A549 (cell line): ENCODE measurements at regions not wholly inside any gene's neighbourhood (a gene's known extent, or its start where the extent isn't known, plus 50 kb on each side); places are given as distances from the start of the nearest gene placed in this dataset.

ENCODE experiments used
- ATAC-seq, 2 experiments: fragments of 200-7000 bp in 1 of 2; fragments of >200 bp in 1 of 2; cut with Nextera tagmentation in 1 of 2; cut with Tn5 transposase in 1 of 2; 3 replicates each; pipeline versions ENCODE4 v1.8.0 to v1.9.1; 2018 to 2020; ENCODE audit warnings: mild to moderate bottlenecking in 1 of 2, moderate library complexity in 1 of 2
- CTCF ChIA-PET: fragments of 300-600 bp; sonication (Branson Sonifier 250); formaldehyde crosslinking; extraction: SDS; loops from one replicate; lab custom pipeline; 2021; ENCODE audit warnings: antibody characterized with exemption, inconsistent platforms; lab: Yijun Ruan, JAX
- POLR2A ChIA-PET: fragments of 350-600 bp; formaldehyde crosslinking; extraction: SDS; loops from one replicate; lab custom pipeline; 2021; ENCODE audit warnings: antibody characterized with exemption, inconsistent platforms; lab: Yijun Ruan, JAX
- DNase-seq, 2 experiments: peaks; one replicate each; pipeline versions ENCODE4 v3.0.0 to v3.0.0-alpha.2; 2011 to 2016; ENCODE audit warnings: low read depth in 1 of 2, low spot score in 1 of 2
- FAIRE-seq: peaks from 2 replicates; lab custom pipeline; 2011; peaks lifted over from hg19 to GRCh38; lab: Jason Lieb, UNC
- H3K27ac ChIP-seq, 2 experiments: fragments of >200 bp; sonication (Bioruptor Twin); formaldehyde crosslinking; 3 replicates each; pipeline ENCODE4 v1.5.1; 2016 to 2017
- H3K4me1 ChIP-seq: fragments of >200 bp; sonication (Bioruptor Twin); formaldehyde crosslinking; 3 replicates; pipeline ENCODE4 v1.6.1; 2016
- H3K4me2 ChIP-seq: fragments of >200 bp; sonication (Bioruptor Twin); formaldehyde crosslinking; 3 replicates; pipeline ENCODE4 v1.6.1; 2016
- H3K4me3 ChIP-seq: fragments of >200 bp; sonication (Bioruptor Twin); formaldehyde crosslinking; 3 replicates; pipeline ENCODE4 v1.5.1; 2016
- H3K9me3 ChIP-seq: fragments of >200 bp; sonication (Bioruptor Twin); formaldehyde crosslinking; 3 replicates; pipeline ENCODE4 v1.6.1; 2016
- BHLHE40 ChIP-seq: IDR thresholded peaks from 2 replicates; pipeline ENCODE4 v1.6.1; 2012; ENCODE audit warnings: low read depth, low read length, inconsistent platforms
- CBX8 ChIP-seq: fragments of 200-600 bp; sonication (generic); IDR thresholded peaks from 2 replicates; pipeline ENCODE4 v1.6.1; 2016
- CEBPB ChIP-seq, 2 experiments: fragments of >200 bp in 1 of 2; sonication (Bioruptor Twin) in 1 of 2; formaldehyde crosslinking in 1 of 2; IDR thresholded peaks; 2 replicates each; pipeline ENCODE4 v1.6.1; 2012 to 2016
- EP300 ChIP-seq, 2 experiments: fragments of >200 bp; sonication (Bioruptor Twin); formaldehyde crosslinking; IDR thresholded peaks; 2 replicates in 1 of 2; 3 replicates in 1 of 2; pipeline ENCODE4 v1.6.1; 2016 to 2017
- FOSB ChIP-seq: fragments of 250-450 bp; sonication (Bioruptor Pico); IDR thresholded peaks from 2 replicates; pipeline ENCODE4 v1.5.0; 2020; ENCODE audit warnings: mild to moderate bottlenecking, moderate library complexity
- FOXS1 ChIP-seq: fragments of 250-450 bp; sonication (Bioruptor Pico); IDR thresholded peaks from 2 replicates; pipeline ENCODE4 v1.5.0; 2020; ENCODE audit warnings: mild to moderate bottlenecking, moderate library complexity
- GATA3 ChIP-seq: IDR thresholded peaks from 2 replicates; pipeline ENCODE4 v1.6.1; 2012; ENCODE audit warnings: borderline replicate concordance
- HEYL ChIP-seq: fragments of 250-450 bp; sonication (Bioruptor Pico); IDR thresholded peaks from 2 replicates; pipeline ENCODE4 v1.8.0; 2021; ENCODE audit warnings: mild to moderate bottlenecking, moderate library complexity
- HOXB5 ChIP-seq: fragments of 250-450 bp; sonication (Bioruptor Pico); IDR thresholded peaks from 2 replicates; pipeline ENCODE4 v1.5.0; 2020; ENCODE audit warnings: mild to moderate bottlenecking, moderate library complexity
- MYC ChIP-seq: IDR thresholded peaks from 2 replicates; pipeline ENCODE4 v1.6.1; 2012; ENCODE audit warnings: mild to moderate bottlenecking, inconsistent platforms, low read length, improper control_type of control experiment, borderline replicate concordance
- NPAS2 ChIP-seq: fragments of 250-450 bp; sonication (Bioruptor Pico); IDR thresholded peaks from 2 replicates; pipeline ENCODE4 v1.8.0; 2022; ENCODE audit warnings: mild to moderate bottlenecking, moderate library complexity, borderline replicate concordance
- NR3C1 ChIP-seq: fragments of >200 bp; sonication (Bioruptor Twin); formaldehyde crosslinking; IDR thresholded peaks from 3 replicates; pipeline ENCODE4 v1.6.1; 2017
- PHF8 ChIP-seq: fragments of 200-600 bp; sonication (generic); IDR thresholded peaks from 2 replicates; pipeline ENCODE4 v1.6.1; 2016; ENCODE audit warnings: low read depth, mild to moderate bottlenecking, antibody characterized with exemption, moderate library complexity, borderline replicate concordance
- RNF2 ChIP-seq: fragments of 200-600 bp; sonication (generic); IDR thresholded peaks from 2 replicates; pipeline ENCODE4 v1.6.1; 2016; ENCODE audit warnings: low read depth, mild to moderate bottlenecking, antibody characterized with exemption, moderate library complexity, borderline replicate concordance
- TFCP2L1 ChIP-seq: fragments of 250-450 bp; sonication (Bioruptor Pico); IDR thresholded peaks from 2 replicates; pipeline ENCODE4 v1.5.0; 2021; ENCODE audit warnings: mild to moderate bottlenecking
- TP53 ChIP-seq: fragments of 250-450 bp; sonication (Bioruptor Pico); IDR thresholded peaks from 2 replicates; pipeline ENCODE4 v1.5.0; 2021; ENCODE audit warnings: mild to moderate bottlenecking, moderate library complexity
- ZFP36 ChIP-seq: fragments of 450-650 bp; IDR thresholded peaks from 2 replicates; pipeline ENCODE4 v1.6.1; 2014; ENCODE audit warnings: borderline replicate concordance; ENCODE audit not compliant: partially characterized antibody
- WGBS: methylation state at CpG from one replicate; pipeline ENCODE4 v1.1.6; 2017; ENCODE audit errors: missing lambda C conversion rate; 5-methylcytosine and 5-hydroxymethylcytosine counted together
- TF ChIP-seq, protein P1 (sequence below): fragments of >200 bp; sonication (Bioruptor Twin); formaldehyde crosslinking; IDR thresholded peaks from 2 replicates; pipeline ENCODE4 v1.6.1; 2016
- TF ChIP-seq, protein P2 (sequence below): fragments of >200 bp; sonication (Bioruptor Twin); formaldehyde crosslinking; IDR thresholded peaks from 3 replicates; pipeline ENCODE4 v1.5.1; 2016
- TF ChIP-seq, protein P3 (sequence below): fragments of 200-600 bp; sonication (generic); IDR thresholded peaks from 2 replicates; pipeline ENCODE4 v1.6.1; 2016; ENCODE audit warnings: antibody characterized with exemption, mild to moderate bottlenecking, moderate library complexity
- TF ChIP-seq, protein P4 (sequence below): IDR thresholded peaks from 2 replicates; pipeline ENCODE4 v1.6.1; 2012; ENCODE audit warnings: low read depth, borderline replicate concordance
- TF ChIP-seq, protein P5 (sequence below): IDR thresholded peaks from 2 replicates; pipeline ENCODE4 v1.6.1; 2012
- TF ChIP-seq, protein P6 (sequence below): IDR thresholded peaks from 2 replicates; pipeline ENCODE4 v1.6.1; 2012

DNA sequence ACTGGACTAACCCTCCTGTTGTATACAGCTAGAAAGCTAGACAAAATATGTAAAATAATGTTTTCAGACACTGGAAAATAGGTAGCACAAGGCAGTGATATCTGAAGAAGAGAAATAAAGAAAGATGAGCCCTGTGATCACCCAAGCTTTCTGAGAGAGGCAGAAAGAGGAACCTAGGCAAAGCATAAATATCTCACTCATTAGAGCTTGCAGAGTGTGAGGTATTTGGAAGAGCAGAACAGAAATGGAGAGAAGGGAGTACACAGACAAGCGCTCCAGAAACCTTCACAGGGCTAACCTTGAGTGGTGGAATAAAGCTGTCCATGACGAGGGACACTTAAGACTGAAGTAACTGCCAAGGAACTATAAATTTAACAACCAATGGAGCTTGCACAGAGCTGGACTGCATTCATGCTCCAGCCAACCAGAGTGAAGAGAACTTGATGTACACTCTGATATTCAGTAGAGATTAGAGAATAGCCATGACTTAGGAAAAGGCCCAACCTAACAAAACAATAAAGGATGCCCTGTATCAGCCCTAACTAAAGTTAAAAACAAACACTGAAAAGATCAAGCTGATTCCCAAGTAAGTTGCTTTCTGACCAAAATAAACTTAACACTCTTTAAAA is 280.9 kb upstream of the STXBP5 start:
- DNase-seq (no peak), FAIRE-seq (no peak), ATAC-seq (no peak)
- Histone ChIP-seq H3K4me2 (no peak overlapping the region), H3K9me3 (0 out of 3 replicates have a peak, but pooled peaks cover 2% of the 10 kb centered on the region), H3K4me1 (no peaks in the 10 kb centered on the region), H3K4me3 (no peak overlapping the region), H3K27ac (no peak overlapping the region)
- POLR2A ChIA-PET: no interaction called here
- TF ChIP-seq BHLHE40 (no peak), HEYL (CRISPR knock-in tag) (no peak), TFCP2L1 (CRISPR knock-in tag) (no peak), NR3C1 (no peak), GATA3 (no peak), ZFP36 (no peak), RNF2 (no peak), PHF8 (no peak), CBX8 (no peak)
- TF ChIP-seq, protein P1, sequence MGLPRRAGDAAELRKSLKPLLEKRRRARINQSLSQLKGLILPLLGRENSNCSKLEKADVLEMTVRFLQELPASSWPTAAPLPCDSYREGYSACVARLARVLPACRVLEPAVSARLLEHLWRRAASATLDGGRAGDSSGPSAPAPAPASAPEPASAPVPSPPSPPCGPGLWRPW: no peak
- CTCF ChIA-PET: no interaction called here
- 93% methylated on average over 2 of the region's 2 CpGs for WGBS

DNA sequence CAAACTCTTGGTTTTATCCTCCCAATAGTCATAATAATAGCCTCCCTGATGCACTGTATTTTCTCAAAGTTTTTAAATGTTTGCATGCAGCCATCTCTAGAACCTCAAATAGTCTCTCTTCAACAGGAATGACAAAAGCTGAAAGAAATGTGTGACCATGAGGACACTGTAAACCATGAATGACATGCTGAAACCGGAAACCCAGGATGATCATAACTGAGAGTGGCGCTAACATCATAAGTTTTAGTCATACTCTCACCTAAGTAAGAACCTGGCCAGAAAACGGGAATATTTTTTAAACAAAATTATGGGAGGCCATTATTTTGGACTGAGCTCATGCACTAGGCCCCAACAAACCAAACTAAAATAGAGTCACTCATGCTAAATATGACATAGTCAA is 278.4 kb upstream of the STXBP5 start:
- no peak for TF ChIP-seq NPAS2 (CRISPR knock-in tag)
- TF ChIP-seq, protein P2, sequence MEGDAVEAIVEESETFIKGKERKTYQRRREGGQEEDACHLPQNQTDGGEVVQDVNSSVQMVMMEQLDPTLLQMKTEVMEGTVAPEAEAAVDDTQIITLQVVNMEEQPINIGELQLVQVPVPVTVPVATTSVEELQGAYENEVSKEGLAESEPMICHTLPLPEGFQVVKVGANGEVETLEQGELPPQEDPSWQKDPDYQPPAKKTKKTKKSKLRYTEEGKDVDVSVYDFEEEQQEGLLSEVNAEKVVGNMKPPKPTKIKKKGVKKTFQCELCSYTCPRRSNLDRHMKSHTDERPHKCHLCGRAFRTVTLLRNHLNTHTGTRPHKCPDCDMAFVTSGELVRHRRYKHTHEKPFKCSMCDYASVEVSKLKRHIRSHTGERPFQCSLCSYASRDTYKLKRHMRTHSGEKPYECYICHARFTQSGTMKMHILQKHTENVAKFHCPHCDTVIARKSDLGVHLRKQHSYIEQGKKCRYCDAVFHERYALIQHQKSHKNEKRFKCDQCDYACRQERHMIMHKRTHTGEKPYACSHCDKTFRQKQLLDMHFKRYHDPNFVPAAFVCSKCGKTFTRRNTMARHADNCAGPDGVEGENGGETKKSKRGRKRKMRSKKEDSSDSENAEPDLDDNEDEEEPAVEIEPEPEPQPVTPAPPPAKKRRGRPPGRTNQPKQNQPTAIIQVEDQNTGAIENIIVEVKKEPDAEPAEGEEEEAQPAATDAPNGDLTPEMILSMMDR: no peak
- FAIRE-seq: no peak
- ChIA-PET POLR2A (no interaction called here), CTCF (interaction anchor here (1.3 kb wide), 1 partner anchor 22 kb away, joined by 3 read pairs; no protein-coding TSS in a partner anchor)
- H3K27ac ChIP-seq: no peak overlapping the region
- 82% methylated on average over 3 of the region's 3 CpGs for WGBS
- H3K4me2 ChIP-seq: no peak overlapping the region
- 0 out of 3 replicates have a peak, but pooled peaks cover 2% of the 10 kb centered on the region for H3K9me3 ChIP-seq
- ATAC-seq: no peak
- no peak for DNase-seq
- no peak overlapping the region for H3K4me3 ChIP-seq
- no peaks in the 10 kb centered on the region for H3K4me1 ChIP-seq

DNA sequence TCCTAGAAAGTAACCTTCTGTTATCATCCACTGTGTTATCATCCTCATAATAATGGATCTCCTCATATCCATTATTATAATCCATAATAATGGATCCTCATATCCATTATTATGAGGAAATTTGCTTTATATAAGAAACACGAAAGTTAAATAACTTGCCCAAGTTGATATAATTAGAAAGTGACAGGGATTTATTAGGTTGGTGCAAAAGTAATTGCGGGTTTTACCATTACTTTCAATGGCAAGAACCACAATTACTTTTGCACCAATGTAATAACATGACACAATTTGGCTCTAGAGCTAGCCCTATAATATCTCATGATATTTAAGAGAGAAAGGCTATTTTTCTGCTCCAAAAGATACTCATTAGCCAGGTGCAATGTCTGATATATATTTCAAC is 275.7 kb upstream of the STXBP5 start:
- no peaks in the 10 kb centered on the region for H3K4me1 ChIP-seq
- H3K27ac ChIP-seq: no peak overlapping the region
- no peaks in the 10 kb centered on the region for H3K9me3 ChIP-seq
- no peak overlapping the region for H3K4me3 ChIP-seq
- no peak for DNase-seq
- ChIA-PET POLR2A (no interaction called here), CTCF (no interaction called here)
- 92% methylated on average over 2 of the region's 2 CpGs for WGBS
- ATAC-seq: no peak
- H3K4me2 ChIP-seq: no peak overlapping the region
- TF ChIP-seq FOXS1 (CRISPR knock-in tag) (no peak), EP300 (IDR thresholded peaks at IDR 0.05) (no peak), HOXB5 (CRISPR knock-in tag) (no peak), TFCP2L1 (CRISPR knock-in tag) (no peak), BHLHE40 (no peak), FOSB (CRISPR knock-in tag) (no peak), MYC (no peak), CEBPB (IDR thresholded peaks at IDR 0.05) (no peak), TP53 (CRISPR knock-in tag) (no peak)
- TF ChIP-seq, protein P1: no peak
- TF ChIP-seq, protein P3, sequence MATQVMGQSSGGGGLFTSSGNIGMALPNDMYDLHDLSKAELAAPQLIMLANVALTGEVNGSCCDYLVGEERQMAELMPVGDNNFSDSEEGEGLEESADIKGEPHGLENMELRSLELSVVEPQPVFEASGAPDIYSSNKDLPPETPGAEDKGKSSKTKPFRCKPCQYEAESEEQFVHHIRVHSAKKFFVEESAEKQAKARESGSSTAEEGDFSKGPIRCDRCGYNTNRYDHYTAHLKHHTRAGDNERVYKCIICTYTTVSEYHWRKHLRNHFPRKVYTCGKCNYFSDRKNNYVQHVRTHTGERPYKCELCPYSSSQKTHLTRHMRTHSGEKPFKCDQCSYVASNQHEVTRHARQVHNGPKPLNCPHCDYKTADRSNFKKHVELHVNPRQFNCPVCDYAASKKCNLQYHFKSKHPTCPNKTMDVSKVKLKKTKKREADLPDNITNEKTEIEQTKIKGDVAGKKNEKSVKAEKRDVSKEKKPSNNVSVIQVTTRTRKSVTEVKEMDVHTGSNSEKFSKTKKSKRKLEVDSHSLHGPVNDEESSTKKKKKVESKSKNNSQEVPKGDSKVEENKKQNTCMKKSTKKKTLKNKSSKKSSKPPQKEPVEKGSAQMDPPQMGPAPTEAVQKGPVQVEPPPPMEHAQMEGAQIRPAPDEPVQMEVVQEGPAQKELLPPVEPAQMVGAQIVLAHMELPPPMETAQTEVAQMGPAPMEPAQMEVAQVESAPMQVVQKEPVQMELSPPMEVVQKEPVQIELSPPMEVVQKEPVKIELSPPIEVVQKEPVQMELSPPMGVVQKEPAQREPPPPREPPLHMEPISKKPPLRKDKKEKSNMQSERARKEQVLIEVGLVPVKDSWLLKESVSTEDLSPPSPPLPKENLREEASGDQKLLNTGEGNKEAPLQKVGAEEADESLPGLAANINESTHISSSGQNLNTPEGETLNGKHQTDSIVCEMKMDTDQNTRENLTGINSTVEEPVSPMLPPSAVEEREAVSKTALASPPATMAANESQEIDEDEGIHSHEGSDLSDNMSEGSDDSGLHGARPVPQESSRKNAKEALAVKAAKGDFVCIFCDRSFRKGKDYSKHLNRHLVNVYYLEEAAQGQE: no peak
- TF ChIP-seq, protein P4, sequence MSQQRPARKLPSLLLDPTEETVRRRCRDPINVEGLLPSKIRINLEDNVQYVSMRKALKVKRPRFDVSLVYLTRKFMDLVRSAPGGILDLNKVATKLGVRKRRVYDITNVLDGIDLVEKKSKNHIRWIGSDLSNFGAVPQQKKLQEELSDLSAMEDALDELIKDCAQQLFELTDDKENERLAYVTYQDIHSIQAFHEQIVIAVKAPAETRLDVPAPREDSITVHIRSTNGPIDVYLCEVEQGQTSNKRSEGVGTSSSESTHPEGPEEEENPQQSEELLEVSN: no peak
- TF ChIP-seq, protein P5, sequence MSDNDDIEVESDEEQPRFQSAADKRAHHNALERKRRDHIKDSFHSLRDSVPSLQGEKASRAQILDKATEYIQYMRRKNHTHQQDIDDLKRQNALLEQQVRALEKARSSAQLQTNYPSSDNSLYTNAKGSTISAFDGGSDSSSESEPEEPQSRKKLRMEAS: no peak
- TF ChIP-seq, protein P6, sequence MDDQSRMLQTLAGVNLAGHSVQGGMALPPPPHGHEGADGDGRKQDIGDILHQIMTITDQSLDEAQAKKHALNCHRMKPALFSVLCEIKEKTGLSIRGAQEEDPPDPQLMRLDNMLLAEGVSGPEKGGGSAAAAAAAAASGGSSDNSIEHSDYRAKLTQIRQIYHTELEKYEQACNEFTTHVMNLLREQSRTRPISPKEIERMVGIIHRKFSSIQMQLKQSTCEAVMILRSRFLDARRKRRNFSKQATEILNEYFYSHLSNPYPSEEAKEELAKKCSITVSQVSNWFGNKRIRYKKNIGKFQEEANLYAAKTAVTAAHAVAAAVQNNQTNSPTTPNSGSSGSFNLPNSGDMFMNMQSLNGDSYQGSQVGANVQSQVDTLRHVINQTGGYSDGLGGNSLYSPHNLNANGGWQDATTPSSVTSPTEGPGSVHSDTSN: no peak
- TF ChIP-seq, protein P2: no peak
- FAIRE-seq: no peak
